SK-N-SH treated with all-trans-retinoic acid at 6 μM for 48 hours (cell line): ENCODE measurements at regions not wholly inside any gene's neighbourhood (a gene's known extent, or its start where the extent isn't known, plus 50 kb on each side); places are given as distances from the start of the nearest gene placed in this dataset.

ENCODE experiments used
- BACH2 ChIP-seq: fragments of 250-450 bp; sonication (Bioruptor Pico); IDR thresholded peaks from 2 replicates; pipeline ENCODE4 v1.9.0; 2021; ENCODE audit warnings: mild to moderate bottlenecking, borderline replicate concordance
- CSDC2 ChIP-seq: fragments of 250-450 bp; sonication (Bioruptor Pico); IDR thresholded peaks from 2 replicates; pipeline ENCODE4 v1.5.0; 2020; ENCODE audit warnings: mild to moderate bottlenecking, moderate library complexity
- RARB ChIP-seq: fragments of 250-450 bp; sonication (Bioruptor Pico); IDR thresholded peaks from 2 replicates; pipeline ENCODE4 v1.8.0; 2021; ENCODE audit warnings: mild to moderate bottlenecking, moderate library complexity
- SNAI2 ChIP-seq: fragments of 250-450 bp; sonication (Bioruptor Pico); IDR thresholded peaks from 2 replicates; pipeline ENCODE4 v1.5.0; 2020; ENCODE audit warnings: mild to moderate bottlenecking, moderate library complexity
- TCF4 ChIP-seq: fragments of 250-450 bp; sonication (Bioruptor Pico); IDR thresholded peaks from 2 replicates; pipeline ENCODE4 v1.8.0; 2021; ENCODE audit warnings: mild to moderate bottlenecking, moderate library complexity, borderline replicate concordance

GRCh38 chr10:130781206-130781605 is 530.3 kb downstream of the TCERG1L start:
- TF ChIP-seq CSDC2: no peak
- no peak for TF ChIP-seq SNAI2 (CRISPR knock-in tag)
- TF ChIP-seq RARB (CRISPR knock-in tag): no peak
- no peak for TF ChIP-seq BACH2 (CRISPR knock-in tag)
- TF ChIP-seq TCF4: no peak
